Stimulated activated effector memory CD8-positive, alpha-beta T cell treated with anti-CD3 and anti-CD28 coated beads, Interleukin-12 subunit alpha, Interleukin-12 subunit beta, amount 100 ng/mL, for 72 hours (primary cell): ENCODE measurements at regions not wholly inside any gene's neighbourhood (a gene's known extent, or its start where the extent isn't known, plus 50 kb on each side); places are given as distances from the start of the nearest gene placed in this dataset.
A peak's percentile ranks its signal among the peaks of the same experiment; 100 is the strongest.
"Not testable (repeated sequence)": the region's sequence is repeated elsewhere in the genome, so short reads cannot be mapped to it uniquely, and the experiment has no call there.

ENCODE experiments used
- ATAC-seq: fragments of 150-1000 bp; cut with Tn5 transposase; 2 replicates; pipeline ENCODE4 v1.10.0; 2021
- DNase-seq, 2 donors: peaks; one replicate each; pipeline ENCODE4 v3.0.0; 2021 to 2022; ENCODE audit warnings: low spot score in 2 of 2
- H3K27ac Mint-ChIP-seq: one replicate; pipeline ENCODE4 v1.8.0; 2022; ENCODE audit warnings: mild to moderate bottlenecking, mixed read lengths
- H3K36me3 Mint-ChIP-seq: one replicate; pipeline ENCODE4 v1.8.0; 2022; ENCODE audit warnings: mild to moderate bottlenecking, mixed read lengths
- H3K4me1 Mint-ChIP-seq: one replicate; pipeline ENCODE4 v1.8.0; 2022; ENCODE audit warnings: mixed read lengths
- H3K4me3 Mint-ChIP-seq: one replicate; pipeline ENCODE4 v1.8.0; 2022; ENCODE audit warnings: mild to moderate bottlenecking, mixed read lengths
- H3K9me3 Mint-ChIP-seq: one replicate; pipeline ENCODE4 v1.8.0; 2022; ENCODE audit warnings: mixed read lengths

DNA sequence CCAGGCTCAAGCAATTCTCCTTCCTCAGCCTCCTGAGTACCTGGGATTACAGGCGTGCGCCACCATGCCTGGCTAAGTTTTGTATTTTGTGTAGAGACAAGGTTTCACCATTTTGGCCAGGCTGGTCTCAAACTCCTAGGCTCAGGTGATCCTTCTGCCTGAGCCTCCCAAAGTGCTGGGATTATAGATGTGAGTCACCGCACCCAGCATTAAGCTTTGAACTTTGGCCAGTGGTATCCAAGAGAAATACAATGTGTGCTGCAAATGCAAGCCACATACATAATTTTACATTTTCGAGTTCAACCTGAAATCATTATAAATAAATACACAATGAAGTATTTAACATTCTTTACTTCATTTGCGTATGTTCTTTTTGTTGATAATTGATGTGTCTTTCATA is 82.9 kb upstream of the VKORC1L1 start:
- not testable (repeated sequence) for H3K4me3 Mint-ChIP-seq, ATAC-seq, H3K4me1 Mint-ChIP-seq, H3K36me3 Mint-ChIP-seq, H3K27ac Mint-ChIP-seq, DNase-seq, H3K9me3 Mint-ChIP-seq

DNA sequence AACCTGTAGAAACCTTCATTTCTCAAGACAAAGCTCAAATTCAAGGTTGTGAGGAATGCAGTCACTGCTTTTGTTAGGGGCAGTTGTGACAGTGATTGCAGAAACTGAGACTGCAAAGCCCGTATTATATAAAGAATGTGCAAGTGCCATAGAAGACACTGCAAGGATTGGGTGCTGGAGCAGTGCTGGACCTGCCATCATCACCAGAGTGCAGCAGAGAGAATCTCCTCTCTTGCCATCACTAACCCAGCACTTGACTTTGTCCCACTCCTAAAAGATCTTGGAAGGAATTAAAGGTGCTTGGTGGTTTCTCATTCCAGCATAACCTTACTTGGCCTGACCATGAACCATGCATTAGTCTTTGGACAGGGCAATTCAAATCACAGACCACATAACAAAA is 81.1 kb upstream of the VKORC1L1 start:
- not testable (repeated sequence) for H3K9me3 Mint-ChIP-seq, H3K27ac Mint-ChIP-seq, ATAC-seq, DNase-seq, H3K36me3 Mint-ChIP-seq, H3K4me3 Mint-ChIP-seq
- H3K4me1 Mint-ChIP-seq: peaks cover 14% of the 10 kb centered on the region

- not testable (repeated sequence) for ATAC-seq, H3K27ac Mint-ChIP-seq
Observed at GRCh38 chr7:65792726-65793125, 80.1 kb upstream of the VKORC1L1 start.

DNA sequence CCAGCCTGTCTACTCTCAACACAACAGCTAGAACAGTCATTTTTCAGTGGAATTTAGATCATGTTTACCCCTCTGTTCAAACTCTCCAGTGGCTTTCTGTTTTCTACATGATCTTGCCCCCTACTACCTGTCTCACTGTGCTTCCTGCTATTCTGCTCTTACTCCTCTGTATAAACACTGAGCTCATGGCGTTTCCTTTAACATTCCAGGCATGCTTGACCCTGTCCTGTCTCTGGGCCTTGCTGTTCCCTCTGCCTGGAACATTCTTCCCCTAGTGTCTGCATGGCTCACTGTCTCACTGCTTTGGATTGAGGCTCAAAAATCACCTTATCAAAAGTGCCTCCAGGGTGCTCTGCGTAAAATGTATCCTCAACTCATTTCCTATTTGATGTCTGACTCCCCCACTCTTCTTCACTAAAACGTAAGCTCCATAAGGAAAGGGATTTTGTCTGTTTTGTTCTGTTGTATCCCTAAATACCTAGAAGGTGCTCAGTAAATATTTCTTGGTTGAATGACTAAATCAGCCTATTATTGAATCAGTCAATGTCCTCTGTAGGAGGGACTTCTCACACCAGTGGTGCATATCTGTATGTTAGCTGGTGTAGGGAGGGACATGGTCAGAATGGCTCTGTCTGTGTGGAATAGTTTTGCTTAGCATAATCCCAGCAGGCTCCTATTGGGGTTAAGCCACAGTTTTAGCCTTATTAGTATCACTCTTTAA is 78.0 kb upstream of the VKORC1L1 start:
- not testable (repeated sequence) for H3K27ac Mint-ChIP-seq

More at GRCh38 chr7:65792726-65793125, 80.1 kb upstream of the VKORC1L1 start:
- not testable (repeated sequence) for DNase-seq, H3K36me3 Mint-ChIP-seq, H3K4me3 Mint-ChIP-seq, H3K9me3 Mint-ChIP-seq
- peaks cover 14% of the 10 kb centered on the region for H3K4me1 Mint-ChIP-seq

GRCh38 chr7:65795392-65795716 is 77.5 kb upstream of the VKORC1L1 start:
- peaks cover 26% of the 10 kb centered on the region for H3K4me1 Mint-ChIP-seq
- not testable (repeated sequence) for H3K9me3 Mint-ChIP-seq, H3K4me3 Mint-ChIP-seq, DNase-seq, H3K36me3 Mint-ChIP-seq
- peak; percentile 76 for ATAC-seq
- H3K27ac Mint-ChIP-seq: peak overlapping the region; percentile 64

More for the DNA sequence above, 78.0 kb upstream of the VKORC1L1 start:
- peak; percentile 47 for ATAC-seq
- H3K4me3 Mint-ChIP-seq, H3K9me3 Mint-ChIP-seq, DNase-seq, H3K36me3 Mint-ChIP-seq: not testable (repeated sequence)
- H3K4me1 Mint-ChIP-seq: peaks cover 26% of the 10 kb centered on the region

GRCh38 chr7:65796205-65796604 is 76.7 kb upstream of the VKORC1L1 start:
- ATAC-seq (peak; percentile 61), DNase-seq (no peak)
- peak overlapping the region; percentile 64 for H3K27ac Mint-ChIP-seq
- H3K4me3 Mint-ChIP-seq: no peak overlapping the region
- H3K4me1 Mint-ChIP-seq: peaks cover 26% of the 10 kb centered on the region
- no peaks in the 10 kb centered on the region for H3K9me3 Mint-ChIP-seq
- no peaks in the 10 kb centered on the region for H3K36me3 Mint-ChIP-seq

DNA sequence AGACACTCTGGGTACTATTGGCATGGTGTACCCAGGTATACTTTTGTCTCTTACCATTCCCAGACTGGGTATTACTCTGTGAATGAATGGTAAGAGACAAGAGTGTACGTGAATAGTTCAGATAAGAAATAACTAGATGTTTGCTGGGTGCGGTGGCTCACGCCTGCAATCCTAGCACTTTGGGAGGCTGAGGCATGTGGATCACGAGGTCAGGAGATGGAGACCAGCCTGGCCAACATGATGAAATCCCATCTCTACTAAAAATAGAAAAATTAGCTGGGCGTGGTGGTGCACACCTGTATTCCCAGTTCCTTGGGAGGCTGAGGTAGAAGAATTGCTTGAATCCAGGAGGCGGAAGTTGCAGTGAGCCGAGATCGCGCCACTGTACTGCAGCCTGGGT is 75.8 kb upstream of the VKORC1L1 start:
- not testable (repeated sequence) for ATAC-seq, H3K4me3 Mint-ChIP-seq, H3K9me3 Mint-ChIP-seq, H3K27ac Mint-ChIP-seq, DNase-seq, H3K36me3 Mint-ChIP-seq
- peaks cover 26% of the 10 kb centered on the region for H3K4me1 Mint-ChIP-seq

GRCh38 chr7:65797566-65797965 is 75.3 kb upstream of the VKORC1L1 start:
- not testable (repeated sequence) for H3K4me3 Mint-ChIP-seq, DNase-seq, H3K27ac Mint-ChIP-seq, H3K9me3 Mint-ChIP-seq, ATAC-seq, H3K36me3 Mint-ChIP-seq
- peaks cover 26% of the 10 kb centered on the region for H3K4me1 Mint-ChIP-seq

GRCh38 chr7:65798111-65799075 is 74.5 kb upstream of the VKORC1L1 start:
- H3K4me1 Mint-ChIP-seq: peaks cover 26% of the 10 kb centered on the region
- ATAC-seq (peak; percentile 94), DNase-seq (no peak)
- peak overlapping the region; percentile 53 for H3K4me3 Mint-ChIP-seq
- H3K9me3 Mint-ChIP-seq: no peaks in the 10 kb centered on the region
- no peaks in the 10 kb centered on the region for H3K36me3 Mint-ChIP-seq
- peak overlapping the region; percentile 93 for H3K27ac Mint-ChIP-seq

DNA sequence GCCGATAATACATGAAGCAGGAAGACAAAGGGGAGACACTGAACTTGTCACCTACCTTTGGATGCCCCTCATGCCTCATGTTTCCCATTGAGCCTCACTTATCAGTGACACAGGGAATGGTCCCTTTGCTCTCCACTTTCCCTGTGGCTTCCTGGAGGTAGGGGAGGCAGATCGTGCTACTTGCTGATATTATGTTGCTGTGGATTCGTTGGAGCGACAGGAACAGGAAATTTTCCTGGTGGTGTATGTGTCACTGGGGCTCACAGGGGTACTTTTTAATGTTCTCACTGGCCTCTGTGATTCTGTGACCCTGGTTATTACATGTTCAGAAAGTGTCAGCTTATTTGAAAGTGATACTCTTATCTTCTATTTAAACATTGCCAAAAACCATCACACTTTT is 72.7 kb upstream of the VKORC1L1 start:
- H3K36me3 Mint-ChIP-seq, H3K9me3 Mint-ChIP-seq, H3K4me3 Mint-ChIP-seq, ATAC-seq, DNase-seq: not testable (repeated sequence)
- peaks cover 20% of the 10 kb centered on the region for H3K4me1 Mint-ChIP-seq
- peak overlapping the region; percentile 93 for H3K27ac Mint-ChIP-seq

GRCh38 chr7:65800890-65801341 is 72.0 kb upstream of the VKORC1L1 start:
- Mint-ChIP-seq H3K4me1 (peaks cover 20% of the 10 kb centered on the region), H3K36me3 (no peaks in the 10 kb centered on the region), H3K9me3 (no peaks in the 10 kb centered on the region), H3K27ac (no peak overlapping the region), H3K4me3 (no peak overlapping the region)
- no peak for DNase-seq
- ATAC-seq: no peak

- DNase-seq (no peak), ATAC-seq (no peak)
- Mint-ChIP-seq H3K9me3 (no peaks in the 10 kb centered on the region), H3K27ac (no peak overlapping the region), H3K4me3 (no peak overlapping the region), H3K4me1 (peaks cover 10% of the 10 kb centered on the region), H3K36me3 (no peaks in the 10 kb centered on the region)
Observed at GRCh38 chr7:65804887-65805286, 68.0 kb upstream of the VKORC1L1 start.

- not testable (repeated sequence) for H3K27ac Mint-ChIP-seq, DNase-seq, H3K4me3 Mint-ChIP-seq, H3K36me3 Mint-ChIP-seq, ATAC-seq, H3K9me3 Mint-ChIP-seq
- peaks cover 12% of the 10 kb centered on the region for H3K4me1 Mint-ChIP-seq
Observed at GRCh38 chr7:65807067-65807466, 65.8 kb upstream of the VKORC1L1 start.

DNA sequence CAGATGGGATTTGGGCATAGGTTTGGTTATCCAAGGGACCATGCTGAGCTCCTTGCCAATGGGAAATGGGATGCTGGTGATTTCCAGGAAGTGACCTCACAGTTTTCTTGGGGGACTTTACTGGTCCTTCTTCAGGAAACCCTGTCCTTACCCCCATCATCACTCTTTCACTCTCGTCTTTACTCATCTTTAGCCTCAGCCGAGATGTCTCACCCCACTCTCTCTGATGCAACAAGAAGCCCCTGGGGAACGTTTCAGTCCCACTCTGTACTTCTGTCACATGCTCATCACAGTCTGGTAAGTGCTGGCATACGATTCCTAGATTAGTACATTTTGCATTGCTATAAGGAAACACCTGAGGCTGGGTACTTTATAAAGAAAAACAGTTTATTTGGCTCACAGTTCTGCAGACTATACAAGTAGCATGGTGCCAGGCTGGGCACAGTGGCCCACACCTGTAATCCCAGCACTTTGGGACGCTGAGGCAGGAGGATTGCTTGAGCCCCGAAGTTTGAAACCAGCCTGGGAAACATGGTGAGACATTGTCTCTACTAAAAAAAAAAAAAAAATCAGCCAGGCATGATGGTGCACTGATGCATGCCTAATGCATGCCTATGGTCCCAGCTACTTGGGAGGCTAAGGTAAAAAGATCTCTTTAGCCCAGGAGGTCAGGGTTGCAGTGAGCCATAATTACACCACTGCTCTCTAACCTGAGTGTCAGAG is 63.5 kb upstream of the VKORC1L1 start:
- Mint-ChIP-seq H3K36me3 (peaks cover 7% of the 10 kb centered on the region), H3K9me3 (no peaks in the 10 kb centered on the region), H3K27ac (peak overlapping the region; percentile 80), H3K4me1 (peaks cover 12% of the 10 kb centered on the region), H3K4me3 (no peak overlapping the region)
- DNase-seq (peak in 1 of 2 donors; percentile 62), ATAC-seq (peak; percentile 88)

DNA sequence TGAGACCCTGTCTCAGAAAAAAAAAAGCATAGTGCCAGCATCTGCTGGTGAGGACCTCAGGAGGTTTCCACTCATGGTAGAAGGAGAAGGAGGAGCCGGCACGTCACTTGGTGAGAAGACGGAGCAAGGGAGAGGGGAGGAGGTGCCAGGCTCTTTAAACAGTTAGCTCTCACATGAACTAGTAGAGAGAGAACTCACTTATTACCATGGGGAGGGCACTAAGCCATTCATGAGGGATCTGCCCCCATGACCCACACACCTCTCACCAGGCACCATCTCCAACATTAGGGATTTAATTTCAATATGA is 62.9 kb upstream of the VKORC1L1 start:
- no peak for DNase-seq
- Mint-ChIP-seq H3K4me3 (no peak overlapping the region), H3K4me1 (peaks cover 12% of the 10 kb centered on the region), H3K27ac (peak overlapping the region; percentile 80), H3K36me3 (peaks cover 7% of the 10 kb centered on the region), H3K9me3 (no peaks in the 10 kb centered on the region)
- no peak for ATAC-seq
